HG03064 (cell line): ENCODE measurements at regions not wholly inside any gene's neighbourhood (a gene's known extent, or its start where the extent isn't known, plus 50 kb on each side); places are given as distances from the start of the nearest gene placed in this dataset.

Experiments used
- ATAC-seq: cut with Tn5 transposase; IDR thresholded peaks from one replicate; pipeline ENCODE4 v1.9.1; 2021; ENCODE audit warnings: low read depth; ENCODE audit not compliant: unreplicated experiment

DNA sequence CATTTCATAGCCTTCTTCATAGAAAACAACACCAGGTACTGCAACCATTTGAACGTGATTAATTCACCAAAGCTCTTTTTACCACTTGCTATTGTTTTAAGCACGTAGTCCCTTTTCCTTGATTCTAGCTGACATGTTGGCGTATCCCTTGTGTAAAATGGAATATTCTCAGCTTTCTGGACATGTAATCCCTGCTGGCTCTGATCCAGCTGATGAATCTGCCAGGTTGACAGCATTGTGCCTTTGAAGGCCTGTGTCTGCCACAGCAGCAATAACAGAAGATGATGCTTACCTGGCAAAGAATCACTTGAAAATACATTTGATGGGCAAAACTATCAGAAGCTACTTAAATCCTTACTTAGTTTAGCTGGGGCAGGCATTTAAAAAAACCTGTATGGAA is 81.0 kb upstream of the CCDC150 start:
- ATAC-seq = no peak

DNA sequence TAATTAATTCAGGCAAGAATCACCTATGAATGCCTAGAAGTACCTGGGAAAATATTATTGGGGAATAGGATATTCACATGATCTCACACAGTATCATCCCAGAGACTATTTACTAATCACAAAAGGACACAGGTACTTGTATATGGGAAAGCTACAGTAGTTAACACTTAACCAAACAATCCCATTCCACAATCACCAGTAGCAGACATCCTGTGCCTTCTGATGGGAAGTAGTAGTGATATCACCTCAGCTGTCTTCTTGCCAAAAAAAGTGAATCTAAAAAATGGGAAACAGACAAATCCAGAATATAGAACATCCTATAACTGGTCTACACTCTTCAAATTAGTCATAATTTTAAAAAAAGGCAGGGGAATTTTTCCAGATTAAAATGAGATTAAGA is 75.6 kb upstream of the CCDC150 start:
- ATAC-seq = no peak

DNA sequence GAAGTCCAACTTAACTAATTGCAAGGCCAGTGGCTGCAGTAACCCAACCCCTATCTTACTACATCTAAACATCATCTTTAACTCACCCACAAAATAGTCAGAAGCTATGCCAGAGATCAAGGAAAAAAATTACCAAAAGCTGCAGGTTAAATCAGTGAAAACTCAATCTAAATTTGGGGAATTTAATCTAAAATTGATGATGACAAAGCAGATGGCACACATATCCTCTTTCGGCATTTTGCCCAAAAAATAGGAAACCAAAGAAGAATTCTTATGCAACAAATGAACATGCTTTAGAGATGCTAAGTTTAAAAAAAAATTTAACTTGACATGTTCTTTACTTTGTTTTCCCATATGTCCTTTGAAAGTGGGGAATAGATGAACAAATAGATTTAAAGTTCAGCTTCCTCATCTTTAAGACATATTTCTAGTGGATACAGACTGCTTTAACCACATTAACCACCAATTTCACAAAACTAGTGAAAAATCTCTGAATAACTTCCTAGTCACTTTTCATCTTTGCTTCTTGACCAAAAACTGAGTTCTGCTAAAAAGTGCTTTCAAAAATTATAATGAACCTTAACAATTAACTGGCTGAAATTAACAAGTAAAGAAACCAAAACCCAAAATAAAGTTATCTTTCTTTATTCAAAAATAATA is 74.3 kb upstream of the CCDC150 start:
- no peak for ATAC-seq

DNA sequence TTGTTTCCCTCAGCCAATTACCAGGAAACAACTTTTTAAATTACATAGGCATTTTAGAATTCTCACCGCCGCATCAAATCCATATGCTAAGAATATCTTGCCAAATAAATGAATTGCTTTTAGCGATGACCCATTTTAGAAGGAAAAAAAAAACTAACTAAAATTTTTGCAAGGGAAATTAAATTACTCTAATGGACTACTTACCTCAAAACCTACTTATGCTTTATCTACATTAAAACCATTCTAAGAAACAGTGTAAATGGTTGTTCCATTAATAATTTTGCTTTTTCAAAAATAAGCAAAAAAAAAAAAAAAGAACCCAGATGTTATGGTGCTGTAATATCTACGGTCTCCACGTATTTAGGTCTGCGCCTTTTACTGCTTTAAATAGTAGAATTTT is 73.5 kb upstream of the CCDC150 start:
- no peak for ATAC-seq

DNA sequence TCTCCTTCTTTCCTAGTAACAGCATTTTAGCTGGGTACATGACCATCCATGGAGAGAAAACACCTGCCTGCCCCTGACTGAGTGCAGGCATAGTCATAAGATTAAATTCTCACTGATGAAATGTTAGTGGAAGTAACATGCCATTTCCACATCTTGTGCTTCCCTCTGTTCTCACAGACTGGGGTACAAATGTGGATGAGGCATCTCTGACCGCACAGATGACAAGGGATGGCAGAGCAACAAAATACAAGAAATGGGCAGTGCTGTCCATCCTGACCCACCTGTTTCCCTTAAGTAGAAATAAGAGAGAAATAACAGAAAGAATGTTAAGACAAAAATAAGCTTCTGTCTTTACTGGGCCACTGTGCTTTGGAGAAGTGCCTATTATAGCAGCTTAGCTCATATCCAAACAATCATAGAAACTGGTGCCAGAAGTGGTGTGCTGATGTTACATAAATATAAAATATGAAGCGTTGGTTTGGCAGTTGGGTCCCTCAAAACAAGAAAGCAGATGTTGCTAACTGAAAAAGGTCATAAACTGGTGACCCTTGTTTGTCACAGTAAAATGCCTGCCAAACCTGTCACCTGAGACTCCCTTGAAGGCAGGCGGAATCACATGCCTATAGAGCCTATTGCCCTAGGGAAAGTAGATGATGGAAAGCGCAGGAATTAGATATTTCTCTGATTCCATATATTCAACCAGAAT is 72.4 kb upstream of the CCDC150 start:
- ATAC-seq = no peak

DNA sequence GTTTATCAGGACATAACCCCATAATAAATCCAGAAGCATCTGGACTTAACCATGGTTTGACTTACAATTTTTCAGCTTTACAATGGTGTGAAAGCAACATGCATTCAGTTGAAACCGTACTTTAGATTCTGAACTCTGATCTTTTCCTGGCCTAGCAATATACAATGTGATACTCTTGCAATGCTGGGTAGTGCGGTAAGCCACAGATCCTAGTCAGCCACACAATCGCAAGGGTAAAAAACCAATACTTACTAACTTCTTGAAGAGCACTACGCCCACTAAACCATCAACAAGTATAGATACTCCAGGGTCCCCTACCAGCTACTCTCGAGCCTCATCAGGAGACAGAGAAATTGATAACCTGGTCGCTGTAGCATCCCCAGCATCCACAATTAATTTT is 71.0 kb upstream of the CCDC150 start:
- no peak for ATAC-seq

DNA sequence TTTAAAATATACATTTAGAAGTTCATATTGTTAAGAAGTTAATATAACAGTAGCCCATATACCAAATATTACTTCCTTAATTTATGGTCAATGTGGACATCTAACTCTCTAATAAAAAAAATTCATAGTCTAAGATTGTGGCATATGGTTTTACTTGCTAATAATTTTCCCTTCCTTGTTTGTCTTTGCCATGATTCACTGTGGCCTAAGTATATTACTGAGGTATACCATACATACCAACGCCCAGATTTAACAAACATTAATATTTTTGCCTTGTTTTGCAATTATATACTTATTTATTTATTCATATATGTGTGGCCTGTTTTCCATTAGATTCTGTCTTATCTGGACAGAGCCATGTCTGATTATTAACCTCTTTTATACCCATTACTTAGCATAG is 54.6 kb upstream of the CCDC150 start:
- no peak for ATAC-seq

DNA sequence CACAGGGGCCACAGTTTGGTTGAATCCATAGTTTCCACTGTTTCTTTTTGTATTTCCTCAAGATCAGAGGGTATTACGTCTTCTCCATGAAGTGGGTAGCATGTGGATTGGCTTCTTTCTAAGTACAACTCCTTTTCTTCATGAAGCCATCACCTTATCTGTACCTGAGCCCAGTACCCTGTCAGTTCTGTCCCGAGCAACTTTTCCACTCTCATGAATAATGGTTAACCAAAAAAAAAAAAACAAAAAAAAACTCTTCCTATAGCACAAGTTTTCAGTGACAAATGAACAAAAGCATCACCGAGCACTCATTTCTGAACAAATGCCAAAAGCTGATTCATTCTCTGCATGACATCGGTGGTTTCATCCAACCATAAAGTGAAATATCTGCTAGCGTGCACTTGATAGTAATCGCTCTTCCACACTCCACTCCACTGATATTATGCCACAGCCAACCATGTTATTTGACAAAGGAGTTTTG is 53.0 kb upstream of the CCDC150 start:
- no peak for ATAC-seq

DNA sequence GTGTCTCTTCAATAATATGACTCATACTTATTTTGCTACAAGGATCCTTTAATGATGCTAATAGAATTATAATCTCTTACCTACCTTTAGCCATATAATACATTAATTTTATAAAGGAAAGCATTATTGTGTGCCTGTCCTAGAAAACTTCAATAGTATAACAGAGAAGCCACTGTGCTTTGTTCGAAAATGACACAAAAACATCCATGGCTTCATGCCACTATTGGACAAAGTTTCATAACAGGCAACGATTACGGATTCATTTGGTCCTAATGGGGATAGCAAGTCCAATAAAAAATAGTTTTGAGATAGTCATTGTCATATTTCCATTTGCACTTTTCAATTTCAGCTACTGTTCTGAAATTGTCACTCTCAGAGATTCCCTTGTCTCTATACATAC is 52.5 kb upstream of the CCDC150 start:
- no peak for ATAC-seq

DNA sequence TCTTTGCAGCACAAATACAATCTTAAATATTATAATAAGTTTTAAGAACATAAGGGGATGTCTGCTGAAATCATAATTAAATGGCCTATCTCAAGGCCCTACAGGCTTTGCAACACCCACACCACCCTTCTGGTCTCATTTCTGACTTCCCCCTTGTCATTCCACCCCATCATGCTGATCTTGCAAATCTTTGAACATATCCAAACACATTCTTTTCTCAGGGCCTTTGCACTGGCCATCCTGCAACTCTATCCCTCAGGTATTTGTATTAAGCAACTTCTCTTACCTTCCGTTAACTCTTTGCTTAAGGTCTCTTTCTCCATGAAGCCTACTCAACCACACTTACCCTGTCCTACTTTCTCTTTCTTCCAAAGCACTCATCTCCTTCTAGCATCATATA is 51.8 kb upstream of the CCDC150 start:
- no peak for ATAC-seq

DNA sequence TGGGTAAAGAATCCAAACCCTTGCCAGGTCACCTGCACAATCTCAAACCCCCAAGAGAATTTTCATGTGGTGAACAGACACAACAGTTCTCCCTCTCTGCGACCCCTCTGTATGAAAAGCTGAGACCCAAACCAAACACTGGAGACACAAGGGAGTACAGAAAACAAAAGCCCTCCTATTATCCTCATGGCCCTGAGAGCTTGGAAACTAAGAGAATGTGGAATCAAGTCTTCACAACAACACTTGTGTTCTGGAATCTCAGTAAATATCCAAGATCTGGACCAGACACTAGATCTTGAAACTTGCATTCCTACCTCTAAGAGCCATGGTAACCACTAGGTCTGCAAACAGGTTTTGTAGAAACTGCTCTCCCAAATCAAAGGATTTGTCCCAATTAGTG is 50.1 kb upstream of the CCDC150 start:
- no peak for ATAC-seq
